Common myeloid progenitor, CD34-positive (primary cell): ENCODE measurements at regions not wholly inside any gene's neighbourhood (a gene's known extent, or its start where the extent isn't known, plus 50 kb on each side); places are given as distances from the start of the nearest gene placed in this dataset.
A peak's percentile ranks its signal among the peaks of the same experiment; 100 is the strongest.

Source experiments
- CTCF ChIA-PET: fragments of 350-600 bp; sonication (Branson Sonifier 250); formaldehyde crosslinking; loops from one replicate; lab custom pipeline; 2021; ENCODE audit warnings: antibody characterized with exemption; lab: Charles Lee
- POLR2A ChIA-PET: fragments of 350-600 bp; sonication (Branson Sonifier 250); formaldehyde crosslinking; loops from one replicate; lab custom pipeline; 2021; ENCODE audit warnings: antibody characterized with exemption; lab: Charles Lee
- DNase-seq, 3 donors: peaks; one replicate each; pipeline versions ENCODE4 v3.0.0 to v3.0.0-alpha.2; 2013
- H3K27ac ChIP-seq, 2 experiments: 1 replicate in 1 of 2; 2 replicates in 1 of 2; pipeline ENCODE4 v1.7.0; 2013; ENCODE audit warnings: inconsistent platforms in 2 of 2, low read length in 2 of 2, mild to moderate bottlenecking in 2 of 2, low read depth in 1 of 2, moderate library complexity in 1 of 2; ENCODE audit not compliant: severe bottlenecking in 2 of 2, insufficient read depth in 1 of 2, poor library complexity in 1 of 2
- H3K27me3 ChIP-seq, 5 experiments: replicated peaks in 2 of 5; 1 replicate in 3 of 5; 2 replicates in 2 of 5; pipeline versions ENCODE4 v1.6.1 to v1.7.0; 2013; ENCODE audit warnings: low read length in 4 of 5, mild to moderate bottlenecking in 2 of 5, moderate library complexity in 2 of 5, inconsistent platforms in 1 of 5; ENCODE audit not compliant: insufficient read depth in 5 of 5, control insufficient read depth in 4 of 5
- H3K36me3 ChIP-seq, 4 experiments: 1 replicate in 2 of 4; 2 replicates in 2 of 4; pipeline versions ENCODE4 v1.6.1 to v1.7.0; 2013; ENCODE audit warnings: low read length in 3 of 4, control low read depth in 1 of 4, mild to moderate bottlenecking in 1 of 4; ENCODE audit not compliant: control insufficient read depth in 4 of 4, insufficient read depth in 4 of 4
- H3K4me1 ChIP-seq, 4 experiments: 1 replicate in 3 of 4; 2 replicates in 1 of 4; pipeline versions ENCODE4 v1.6.1 to v1.7.1; 2013; ENCODE audit warnings: low read length in 3 of 4, mild to moderate bottlenecking in 3 of 4, control low read depth in 1 of 4, inconsistent platforms in 1 of 4, moderate library complexity in 1 of 4; ENCODE audit not compliant: control insufficient read depth in 4 of 4, insufficient read depth in 4 of 4; ENCODE audit errors: control extremely low read depth in 1 of 4
- H3K4me3 ChIP-seq, 7 experiments: 1 replicate in 4 of 7; 2 replicates in 3 of 7; pipeline versions ENCODE4 v1.5.1 to v1.7.0; 2013; ENCODE audit warnings: mild to moderate bottlenecking in 7 of 7, low read length in 6 of 7, moderate library complexity in 6 of 7, inconsistent platforms in 2 of 7, low read depth in 2 of 7, control low read depth in 1 of 7; ENCODE audit not compliant: insufficient read depth in 4 of 7, control insufficient read depth in 1 of 7; ENCODE audit errors: extremely low read depth in 1 of 7
- H3K9me3 ChIP-seq, 5 experiments: 1 replicate in 4 of 5; 2 replicates in 1 of 5; pipeline versions ENCODE4 v1.6.1 to v1.7.1; 2013; ENCODE audit warnings: low read length in 4 of 5, mild to moderate bottlenecking in 2 of 5, inconsistent platforms in 1 of 5, low read depth in 1 of 5, moderate library complexity in 1 of 5; ENCODE audit not compliant: control insufficient read depth in 4 of 5, insufficient read depth in 2 of 5; ENCODE audit errors: control extremely low read depth in 1 of 5
- WGBS: methylation state at CpG from one replicate; pipeline ENCODE4 v1.1.5; 2013; ENCODE audit not compliant: insufficient coverage; 5-methylcytosine and 5-hydroxymethylcytosine counted together

DNA sequence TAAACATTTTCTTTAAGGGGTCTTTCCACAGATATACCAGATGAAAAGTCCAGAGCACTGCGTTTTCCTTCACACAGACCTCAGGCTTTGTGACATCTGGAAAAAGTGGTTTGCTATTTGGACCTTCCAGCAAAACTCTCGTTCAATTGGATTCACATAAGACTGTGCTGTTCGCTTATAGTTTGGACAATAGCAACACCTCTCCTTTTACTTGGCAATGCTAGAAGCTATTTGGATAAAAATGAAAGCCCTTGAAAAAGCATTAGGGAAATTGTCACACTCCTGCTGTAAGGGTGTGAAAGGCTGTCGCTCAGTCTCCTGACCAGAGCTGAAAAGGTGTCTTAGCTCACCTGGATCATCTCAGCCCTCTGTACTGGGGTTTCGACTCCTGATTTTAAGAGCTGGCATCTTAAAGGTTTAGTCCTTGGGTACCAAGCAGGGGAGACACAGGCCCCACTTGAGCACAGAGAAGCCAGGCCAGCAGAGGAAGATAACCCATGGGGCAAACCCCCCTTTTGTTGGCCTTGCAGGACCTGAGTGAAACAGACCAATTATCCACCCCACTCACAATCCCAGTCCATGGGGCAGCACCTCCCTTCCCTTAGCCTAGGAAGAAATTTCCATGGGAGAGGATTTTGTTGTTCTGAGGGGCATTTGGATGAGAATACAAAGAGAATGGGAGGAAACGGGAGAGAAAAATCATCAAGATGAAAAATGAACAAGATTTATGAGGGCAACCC, 257.6 kb downstream of the DLEU7 start:
- ChIA-PET POLR2A (no interaction called here), CTCF (no interaction called here)
- Histone ChIP-seq H3K36me3 (no peaks in the 10 kb centered on the region), H3K4me1 (peaks cover 0 to 34% (median under 1%) of the 10 kb centered on the region in 4 experiments), H3K4me3 (no peak overlapping the region), H3K27ac (no peak overlapping the region), H3K9me3 (no peaks in the 10 kb centered on the region), H3K27me3 (no peaks in the 10 kb centered on the region)
- 75% methylated on average over 4 of the region's 6 CpGs for WGBS
- no peak for DNase-seq

- CTCF ChIA-PET: no interaction called here
- Histone ChIP-seq H3K27me3 (no peaks in the 10 kb centered on the region), H3K9me3 (no peaks in the 10 kb centered on the region), H3K36me3 (no peaks in the 10 kb centered on the region), H3K27ac (no peak overlapping the region), H3K4me1 (peaks cover 0 to 38% (median under 1%) of the 10 kb centered on the region in 4 experiments), H3K4me3 (no peak overlapping the region)
- no peak for DNase-seq
- WGBS: 82% methylated on average over 6 of the region's 8 CpGs
- POLR2A ChIA-PET: no interaction called here
These were observed 256.9 kb downstream of the DLEU7 start for GRCh38 chr13:50586414-50587083.

GRCh38 chr13:50587115-50587514, 256.4 kb downstream of the DLEU7 start:
- no peaks in the 10 kb centered on the region for H3K36me3 ChIP-seq
- CTCF ChIA-PET: no interaction called here
- peak in 2 of 3 donors; percentile 35 to 39 for DNase-seq
- POLR2A ChIA-PET: no interaction called here
- H3K4me3 ChIP-seq: no peak overlapping the region
- H3K27ac ChIP-seq: no peak overlapping the region
- peaks cover 0 to 38% (median under 1%) of the 10 kb centered on the region in 4 experiments for H3K4me1 ChIP-seq
- 67% methylated on average over 3 of the region's 4 CpGs for WGBS
- H3K27me3 ChIP-seq: no peaks in the 10 kb centered on the region
- H3K9me3 ChIP-seq: no peaks in the 10 kb centered on the region

GRCh38 chr13:50587645-50588373, 255.7 kb downstream of the DLEU7 start:
- ChIA-PET POLR2A (no interaction called here), CTCF (no interaction called here)
- no peaks in the 10 kb centered on the region for H3K9me3 ChIP-seq
- no peak for DNase-seq
- 100% methylated on average over 7 of the region's 11 CpGs for WGBS
- H3K4me1 ChIP-seq: peaks cover 0 to 43% (median 2%) of the 10 kb centered on the region in 4 experiments
- H3K27ac ChIP-seq: no peak overlapping the region
- no peak overlapping the region for H3K4me3 ChIP-seq
- H3K27me3 ChIP-seq: no peaks in the 10 kb centered on the region
- H3K36me3 ChIP-seq: no peaks in the 10 kb centered on the region

GRCh38 chr13:50588491-50589130, 254.9 kb downstream of the DLEU7 start:
- no peak for DNase-seq

DNA sequence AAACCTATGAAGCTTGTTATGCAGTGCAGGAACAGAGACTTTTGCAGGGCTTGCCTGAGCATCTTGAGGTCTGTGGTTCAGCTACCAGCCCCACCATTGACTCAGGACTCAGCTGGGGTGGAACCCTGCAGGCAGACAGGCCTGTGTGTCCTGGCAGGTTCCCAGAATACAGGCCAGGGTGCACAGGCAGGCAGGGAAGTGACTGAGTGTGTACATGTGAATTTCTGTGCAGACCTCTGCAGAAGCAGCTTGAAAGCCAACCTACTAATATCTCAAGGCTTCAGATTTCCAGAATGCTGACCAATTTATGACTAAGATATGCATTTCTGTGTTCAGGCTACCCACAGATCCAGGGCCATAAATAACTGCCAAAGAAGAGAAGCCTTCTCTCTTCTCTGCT, 254.4 kb downstream of the DLEU7 start:
- POLR2A ChIA-PET: no interaction called here
- H3K36me3 ChIP-seq: no peaks in the 10 kb centered on the region
- no peaks in the 10 kb centered on the region for H3K9me3 ChIP-seq
- DNase-seq: peak in 2 of 3 donors; percentile 30 to 39
- H3K27me3 ChIP-seq: no peaks in the 10 kb centered on the region
- peaks cover 5 to 54% (median 14%) of the 10 kb centered on the region in 4 experiments for H3K4me1 ChIP-seq
- H3K27ac ChIP-seq: no peak overlapping the region
- no peak overlapping the region for H3K4me3 ChIP-seq
- CTCF ChIA-PET: interaction anchor here (1.0 kb wide), 1 partner anchor 8 kb away, joined by 3 read pairs; no protein-coding TSS in a partner anchor

More at GRCh38 chr13:50588491-50589130, 254.9 kb downstream of the DLEU7 start:
- WGBS: 81% methylated on average over 5 of the region's 6 CpGs
- POLR2A ChIA-PET: no interaction called here
- no peaks in the 10 kb centered on the region for H3K27me3 ChIP-seq
- H3K27ac ChIP-seq: no peak overlapping the region
- no peaks in the 10 kb centered on the region for H3K9me3 ChIP-seq
- no peak overlapping the region for H3K4me3 ChIP-seq
- CTCF ChIA-PET: interaction anchor here (1.0 kb wide), 1 partner anchor 8 kb away, joined by 3 read pairs; no protein-coding TSS in a partner anchor
- H3K4me1 ChIP-seq: peaks cover 0 to 49% (median 9%) of the 10 kb centered on the region in 4 experiments
- H3K36me3 ChIP-seq: no peaks in the 10 kb centered on the region
